T-helper 2 cell treated with Interferon-gamma antibody and Interleukin-4, amounts not matched to agents 100 ng/mL and 5 ng/mL, for 36 hours (primary cell): ENCODE measurements at regions not wholly inside any gene's neighbourhood (a gene's known extent, or its start where the extent isn't known, plus 50 kb on each side); places are given as distances from the start of the nearest gene placed in this dataset.

ENCODE experiments used
- intact Hi-C: fragments of 100-400 bp; cut with micrococcal nuclease; formaldehyde crosslinking; loops from one replicate; pipeline ENCODE4 v1.15.1; 2023

DNA sequence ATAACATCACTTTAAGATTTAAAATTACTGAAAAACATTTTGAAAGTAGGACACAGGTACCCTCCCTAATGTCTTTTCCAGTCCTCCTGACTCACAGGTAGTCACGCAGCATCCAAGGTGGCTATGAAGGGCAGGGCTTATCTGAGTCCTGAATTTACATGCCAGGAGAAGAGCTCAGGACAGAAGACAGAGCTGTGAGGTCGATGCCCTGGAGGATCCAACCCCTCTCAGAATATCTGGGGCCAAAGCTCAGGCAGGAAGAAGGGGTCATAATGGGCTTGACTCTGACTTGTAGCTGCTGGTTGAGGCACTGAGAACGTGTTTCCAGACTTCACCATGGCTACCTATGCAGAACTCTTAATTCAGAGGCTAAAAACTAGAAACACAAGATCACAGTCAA lies 177.5 kb downstream of the AASDH start:
- intact Hi-C loops, result no loop called here

DNA sequence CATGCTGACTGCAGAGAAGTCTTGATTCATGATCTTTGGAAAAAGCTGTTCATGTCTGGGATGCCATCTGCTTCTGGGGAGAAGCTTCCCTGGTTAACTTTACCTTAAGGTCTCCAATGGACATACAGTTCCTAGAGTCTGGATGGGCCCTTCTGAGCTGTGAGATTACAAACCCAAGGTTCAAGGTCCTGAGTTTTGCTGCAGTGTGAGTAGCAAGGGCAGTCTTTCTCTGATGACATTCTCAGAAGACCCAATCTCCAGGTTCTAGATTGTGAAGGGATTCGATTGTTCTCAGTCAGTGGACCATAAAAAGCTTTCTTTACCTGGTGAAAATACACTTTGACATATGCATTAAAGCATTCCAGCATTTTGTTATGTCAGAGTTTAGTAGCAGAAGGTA lies 179.2 kb downstream of the AASDH start:
- intact Hi-C loops, result no loop called here

DNA sequence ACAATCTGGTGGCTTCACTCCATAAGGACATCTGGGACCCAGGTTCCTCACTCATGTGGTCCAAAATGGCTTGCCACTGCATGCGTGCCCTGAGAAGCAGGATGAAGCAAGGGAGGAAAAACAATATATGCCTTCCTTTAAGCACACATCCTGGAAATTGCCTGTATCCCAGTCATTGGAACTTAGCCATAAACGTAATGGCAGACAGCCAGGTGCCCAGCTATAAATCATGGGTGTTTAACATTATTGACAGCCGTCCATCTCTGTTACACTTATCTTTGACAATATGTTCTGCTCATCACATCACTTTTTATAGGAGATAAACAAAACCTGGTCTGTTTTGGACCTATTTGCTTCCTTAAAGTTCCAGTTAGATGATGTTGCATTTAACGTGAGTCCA lies 181.0 kb downstream of the AASDH start:
- intact Hi-C loops, result no loop called here

DNA sequence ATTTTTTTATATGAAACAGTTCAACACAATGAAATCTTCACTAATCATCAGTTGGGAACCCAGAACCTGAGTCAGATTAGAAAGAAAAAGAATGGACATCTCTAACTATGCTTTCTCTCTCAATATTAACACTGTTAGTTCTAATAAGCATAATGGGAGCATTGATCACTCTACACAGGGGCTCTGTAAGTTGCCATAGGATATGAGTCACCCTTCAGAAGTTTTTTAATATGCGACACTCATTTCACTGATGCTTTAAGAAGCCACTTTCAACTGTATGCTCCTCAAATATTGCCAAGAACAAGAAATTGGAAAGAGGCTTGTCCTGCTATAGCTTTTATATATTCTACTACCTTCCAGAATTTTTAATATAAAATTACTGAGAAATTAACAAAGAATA lies 187.0 kb downstream of the AASDH start:
- intact Hi-C loops, result no loop called here

DNA sequence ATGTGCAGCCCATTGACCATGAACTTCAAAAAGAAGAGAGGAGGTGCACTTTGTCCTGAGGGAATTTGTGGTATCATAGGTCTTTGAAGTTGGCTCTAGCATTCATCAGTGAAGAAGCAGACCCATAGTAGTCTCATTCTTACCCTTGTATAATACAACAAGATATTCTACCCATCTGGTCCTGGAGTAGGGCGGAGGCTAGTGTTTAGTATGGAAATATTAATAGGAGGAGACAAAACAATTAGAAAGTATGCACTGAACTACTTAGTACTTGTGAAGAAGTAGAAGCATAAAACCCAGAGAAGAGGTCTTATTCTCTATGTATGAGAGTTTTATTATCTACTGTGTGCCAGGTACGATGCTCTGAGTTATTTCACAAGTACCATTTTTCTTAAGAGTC lies 189.0 kb downstream of the AASDH start:
- intact Hi-C loops, result no loop called here

DNA sequence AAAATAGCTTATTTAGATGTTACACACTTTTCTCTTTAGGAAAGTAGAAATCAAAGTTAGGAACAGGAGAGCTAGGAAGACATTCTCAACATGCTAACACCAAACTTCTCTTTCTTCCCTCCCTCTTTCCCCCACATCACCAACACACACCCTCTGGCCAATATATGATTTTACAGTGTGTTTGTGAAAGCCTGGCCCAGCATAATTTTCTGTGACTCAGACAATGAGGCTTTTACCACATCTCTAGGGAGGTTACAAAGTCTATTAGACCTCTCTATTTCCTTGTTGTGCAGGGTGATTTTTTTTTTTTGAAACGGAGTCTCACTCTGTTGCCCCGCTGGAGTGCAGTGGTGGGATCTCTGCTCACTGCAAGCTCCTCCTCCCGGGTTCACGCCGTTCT lies 189.9 kb downstream of the AASDH start:
- intact Hi-C loops, result no loop called here

DNA sequence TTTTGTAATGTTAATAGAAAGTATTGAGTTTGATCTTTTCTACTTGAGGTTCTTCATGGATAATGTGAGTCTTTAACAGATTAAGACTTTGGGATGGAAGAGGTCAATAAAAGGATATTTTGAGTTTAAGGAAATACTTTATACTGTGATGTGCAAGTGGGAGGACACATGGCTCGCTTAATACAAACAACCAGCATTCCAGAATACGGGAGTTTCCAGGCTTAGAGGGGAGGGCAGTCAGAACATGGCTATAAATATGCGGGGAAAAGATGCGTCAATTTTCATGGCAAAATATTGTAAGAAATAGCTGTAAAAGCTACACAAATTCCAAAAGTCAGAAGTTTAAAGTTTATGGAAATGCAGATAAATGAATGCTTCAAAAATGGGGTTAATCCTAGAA lies 192.3 kb downstream of the AASDH start:
- intact Hi-C loops, result no loop called here

DNA sequence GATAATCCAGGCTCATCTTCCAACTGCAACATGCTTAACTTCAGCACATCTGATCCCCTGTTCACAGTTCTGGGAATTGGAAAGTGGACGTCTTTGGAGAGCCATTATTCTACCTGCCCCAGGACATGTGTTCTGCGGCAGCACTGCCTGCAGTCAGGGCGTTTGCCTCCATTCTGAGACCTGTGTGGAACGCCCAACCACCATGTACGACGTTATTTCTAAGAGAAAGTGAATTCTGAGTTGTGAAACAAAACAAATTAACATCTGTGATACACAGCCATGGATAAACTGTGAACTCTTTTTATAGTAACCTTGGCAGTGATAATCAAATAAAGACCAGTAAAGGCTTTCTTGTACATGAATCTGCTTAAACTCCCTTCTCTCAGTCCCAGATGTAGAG lies 195.8 kb downstream of the AASDH start:
- intact Hi-C loops, result no loop called here

DNA sequence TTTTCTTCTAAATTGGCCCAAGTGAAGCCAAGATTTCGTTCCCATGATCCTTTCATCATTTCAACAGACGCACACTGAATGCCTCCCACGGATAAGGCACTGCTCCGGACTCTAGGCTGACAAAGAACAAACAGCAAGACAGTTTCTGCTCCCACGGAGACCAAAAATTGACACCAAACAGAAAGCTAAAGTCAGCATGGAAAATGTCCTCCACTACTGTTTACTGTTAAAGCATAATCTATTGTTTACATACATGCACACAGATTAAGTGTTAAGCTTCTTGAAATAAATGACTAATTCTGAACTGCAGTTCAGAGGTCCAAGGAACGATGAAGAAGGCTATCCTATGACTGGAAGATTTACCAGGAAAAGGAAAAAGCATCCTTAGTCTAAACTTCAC lies 199.6 kb downstream of the AASDH start:
- intact Hi-C loops, result no loop called here

DNA sequence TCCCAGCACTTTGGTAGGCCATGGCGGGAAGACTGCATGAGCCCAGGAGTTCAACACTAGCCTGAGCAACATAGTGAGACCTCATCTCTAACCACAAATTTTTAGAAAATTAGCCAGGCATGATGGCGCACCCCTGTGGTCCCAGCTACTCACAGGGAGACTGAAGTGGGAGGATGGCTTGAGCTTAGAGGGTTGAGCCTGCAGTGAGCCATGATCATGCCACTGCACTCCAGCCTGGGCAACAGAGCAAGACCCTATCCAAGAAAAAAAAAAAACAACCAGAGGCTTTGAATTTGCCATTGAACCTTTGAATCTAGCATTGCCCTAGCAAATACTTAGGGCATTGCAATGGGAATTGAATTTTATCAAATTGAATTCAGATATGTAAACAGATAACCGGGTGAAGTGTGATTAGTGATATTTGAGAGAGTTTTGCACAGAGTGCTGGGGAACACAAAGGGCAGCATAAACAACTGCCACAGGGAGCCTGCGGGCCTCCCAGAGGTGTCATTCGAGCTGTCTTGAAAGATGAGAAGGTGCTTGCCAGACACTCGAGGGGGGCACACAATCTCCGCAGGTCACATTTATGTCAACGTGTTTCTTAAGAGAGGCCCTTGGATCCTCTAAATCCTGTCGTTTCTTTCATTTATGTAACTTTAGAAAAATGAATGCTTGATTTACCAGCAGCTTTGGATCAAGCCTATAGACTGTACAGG lies 200.3 kb downstream of the AASDH start:
- intact Hi-C loops, result no loop called here

DNA sequence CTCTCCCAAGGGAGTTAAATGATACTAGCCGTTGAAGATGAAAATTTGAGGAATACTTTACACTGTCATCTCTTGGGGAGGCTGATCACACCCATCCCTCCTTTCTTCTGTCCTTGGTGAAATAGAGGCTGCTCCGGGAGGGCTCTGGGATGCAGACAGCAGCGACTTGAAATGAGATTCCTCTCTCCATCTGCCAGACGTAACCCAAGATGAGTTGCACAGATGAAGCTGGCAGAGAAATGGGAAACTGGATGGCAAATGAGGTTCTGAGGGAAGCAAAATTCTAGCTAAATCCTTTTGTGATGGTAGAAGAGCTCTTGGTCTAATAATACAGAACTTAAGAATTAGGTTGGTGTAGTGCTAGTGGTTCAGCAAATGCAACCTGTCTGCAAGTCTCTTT lies 201.4 kb downstream of the AASDH start:
- intact Hi-C loops, result no loop called here

DNA sequence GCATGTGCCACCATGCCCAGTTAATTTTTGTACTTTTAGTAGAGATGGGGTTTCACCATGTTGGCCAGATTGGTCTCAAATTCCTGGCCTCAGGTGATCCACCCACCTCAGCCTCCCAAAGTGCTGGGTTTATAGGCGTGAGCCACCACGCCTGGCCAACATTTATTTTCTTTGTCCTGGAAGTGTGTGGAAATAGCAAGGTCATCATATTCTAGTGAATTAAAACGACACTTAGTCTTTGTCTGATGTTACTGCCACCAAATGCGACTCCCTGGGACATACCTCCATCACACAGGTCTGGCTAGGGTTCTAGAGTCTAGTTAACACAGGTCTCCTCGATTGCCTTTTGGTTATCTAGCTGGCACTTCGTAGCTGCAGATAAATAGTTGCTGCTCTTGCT lies 203.1 kb downstream of the AASDH start:
- intact Hi-C loops, result no loop called here

DNA sequence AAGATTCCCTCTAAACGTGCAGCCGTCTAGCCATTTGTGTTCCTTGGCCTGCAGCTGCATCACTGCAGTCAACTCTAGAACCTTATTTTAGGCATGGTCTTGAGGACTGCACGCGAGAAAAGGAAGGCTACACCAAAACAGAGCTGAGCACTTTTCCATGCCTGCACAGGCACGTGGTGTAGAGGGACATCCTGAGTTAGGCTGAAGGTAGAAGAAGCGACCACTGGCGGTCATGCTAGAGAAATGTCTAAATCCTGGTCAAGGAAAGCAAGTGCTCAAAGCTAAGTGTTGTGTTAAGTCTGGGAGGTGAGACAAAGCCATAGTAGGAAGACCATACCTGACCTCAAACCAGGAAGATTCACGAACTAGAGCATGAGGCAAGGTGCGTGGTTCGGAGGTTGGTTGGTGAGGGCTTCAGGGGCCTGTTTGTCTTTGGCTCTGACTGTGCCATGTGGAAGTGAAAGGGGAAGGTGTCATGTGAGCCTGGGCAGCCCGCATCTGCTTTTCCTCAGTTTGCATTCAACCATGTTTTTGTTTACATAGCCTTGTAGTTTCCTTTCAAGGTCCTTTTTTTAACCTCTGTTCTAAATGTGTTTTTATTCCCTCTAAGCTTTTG lies 203.8 kb downstream of the AASDH start:
- intact Hi-C loops, result no loop called here

DNA sequence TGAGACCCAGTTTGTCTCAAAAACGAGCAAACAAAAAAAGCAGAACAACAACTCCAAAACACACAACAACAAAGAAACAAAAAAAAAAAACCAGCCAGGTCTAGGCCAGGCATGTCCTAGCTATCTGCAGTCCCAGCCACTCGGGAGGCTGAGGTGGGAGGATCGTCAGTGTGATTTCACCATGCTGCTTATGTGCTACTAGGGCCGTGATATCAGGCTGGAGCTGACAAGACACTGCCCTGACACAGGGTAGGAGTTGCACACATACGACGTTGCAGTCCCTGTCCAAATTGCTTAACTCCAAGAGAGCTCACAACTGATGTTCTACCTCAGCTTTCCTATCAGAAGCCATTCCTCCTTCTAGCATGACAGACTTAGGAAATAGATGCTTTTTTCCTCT lies 204.9 kb downstream of the AASDH start:
- intact Hi-C loops, result no loop called here

DNA sequence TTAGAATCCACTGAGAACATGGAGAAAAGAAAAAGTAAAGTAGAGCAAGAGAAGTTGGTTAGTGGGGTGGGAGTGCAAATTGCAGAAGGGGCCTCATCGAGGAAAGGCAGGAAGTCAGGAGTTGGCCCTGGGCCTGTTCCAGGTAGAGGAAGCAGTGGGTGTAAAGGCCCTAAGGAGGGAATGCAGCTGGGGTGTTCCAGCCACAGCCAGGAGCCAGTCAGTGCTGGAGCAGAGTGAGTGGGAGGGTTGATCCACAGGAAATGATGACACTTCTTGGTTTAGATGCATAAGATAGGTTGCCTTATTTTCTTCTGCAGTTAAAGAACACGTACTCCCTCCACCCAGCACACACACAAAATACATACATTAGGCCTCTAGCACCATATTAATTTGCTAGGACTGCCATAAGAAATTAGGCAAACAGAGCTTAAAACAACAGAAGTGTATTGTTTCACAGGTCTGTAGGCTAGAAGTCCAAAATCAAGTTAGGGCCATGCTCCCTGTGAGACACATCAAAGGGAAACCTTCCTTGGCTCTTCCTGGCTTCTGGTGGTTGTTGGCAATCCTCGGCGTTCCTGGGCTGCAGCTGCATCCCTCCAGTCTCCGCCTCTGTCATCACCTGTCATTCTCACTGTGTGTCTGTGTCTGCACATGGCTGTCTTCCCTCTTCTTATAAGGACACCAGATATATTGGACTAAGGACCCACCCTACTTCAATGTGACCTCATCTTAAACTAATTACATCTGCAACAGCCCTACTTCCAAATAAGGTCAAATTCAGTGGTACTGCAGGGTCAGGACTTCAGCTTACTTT lies 205.9 kb downstream of the AASDH start:
- intact Hi-C loops, result no loop called here

DNA sequence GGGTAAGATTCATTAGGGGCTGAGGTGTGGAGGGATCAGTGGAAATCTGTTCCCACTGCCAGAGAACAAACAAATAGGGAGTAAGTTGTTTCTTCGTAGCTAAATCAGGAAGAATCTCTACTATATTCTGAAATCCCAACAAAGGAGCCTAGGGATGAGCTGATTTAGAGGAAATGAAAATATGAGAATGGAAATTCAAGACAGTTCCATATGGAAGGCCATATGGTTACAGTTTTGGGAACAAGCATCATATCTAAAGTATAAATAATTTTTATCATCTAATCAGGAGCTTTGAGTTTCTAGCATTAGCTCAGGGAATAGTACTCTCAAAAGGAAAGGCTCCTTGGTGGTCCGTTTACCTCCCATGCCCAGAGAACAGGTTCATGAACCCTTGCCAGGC lies 218.2 kb downstream of the AASDH start:
- intact Hi-C loops, result no loop called here

DNA sequence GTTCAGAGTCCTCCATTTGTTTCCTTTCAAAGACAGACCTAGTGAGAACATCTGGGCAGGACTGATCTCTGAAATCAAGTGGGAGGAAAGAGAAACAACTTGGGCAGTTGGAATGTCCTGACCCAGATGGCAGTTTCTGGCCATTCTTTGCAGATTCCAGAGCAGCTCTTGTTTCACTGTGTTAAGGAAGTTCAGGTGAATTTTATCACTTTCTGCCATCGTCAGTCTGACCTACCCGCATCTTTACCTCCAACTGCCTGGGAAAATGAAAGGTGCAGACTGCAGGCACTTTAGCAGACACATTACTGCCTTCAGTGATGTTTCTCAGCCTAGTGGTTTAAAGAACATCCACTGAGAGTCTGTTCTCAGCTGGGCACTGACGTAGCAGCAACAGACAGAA lies 216.2 kb downstream of the CEP135 start:
- intact Hi-C loops, result no loop called here

DNA sequence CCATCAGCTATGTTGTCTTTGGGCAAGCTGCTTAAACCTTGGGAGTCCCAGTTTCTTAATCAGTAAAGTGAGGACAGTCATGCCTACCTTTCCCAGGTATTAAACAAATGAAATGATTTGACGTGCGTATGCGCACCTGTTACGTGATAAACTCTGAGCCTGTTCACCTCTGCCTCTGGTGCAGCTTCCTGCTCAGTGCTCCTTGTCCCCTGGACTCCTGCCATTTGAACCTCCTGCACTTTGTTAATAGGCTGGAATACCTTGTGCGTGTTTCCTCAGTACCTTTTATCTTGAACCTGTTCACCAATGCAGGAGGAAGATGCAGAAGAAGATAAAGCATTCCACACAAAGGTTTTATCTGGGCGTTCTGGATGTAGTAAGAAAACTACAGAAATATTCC lies 211.9 kb downstream of the CEP135 start:
- intact Hi-C loops, result no loop called here

DNA sequence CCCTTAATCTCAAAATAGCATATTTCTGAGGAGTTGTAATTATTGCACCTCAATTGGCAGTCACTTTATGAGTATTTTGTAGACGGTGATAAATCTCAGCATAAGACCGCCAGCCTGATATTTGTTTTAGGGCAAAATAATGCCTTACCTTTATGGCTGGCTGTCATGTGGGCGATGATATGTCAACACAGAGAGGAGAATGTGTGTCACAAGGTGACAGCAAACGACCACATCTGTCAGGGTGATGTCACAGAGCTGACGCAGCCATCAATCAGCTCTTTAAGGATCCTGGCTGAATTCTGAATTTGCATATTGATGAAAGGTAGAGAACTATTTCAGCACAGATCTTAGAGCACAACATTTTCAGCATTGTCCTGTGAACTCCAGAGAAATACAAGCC lies 209.7 kb downstream of the CEP135 start:
- intact Hi-C loops, result loop anchor here (5.0 kb wide), 1 partner anchor 569 kb away; no protein-coding TSS in a partner anchor

DNA sequence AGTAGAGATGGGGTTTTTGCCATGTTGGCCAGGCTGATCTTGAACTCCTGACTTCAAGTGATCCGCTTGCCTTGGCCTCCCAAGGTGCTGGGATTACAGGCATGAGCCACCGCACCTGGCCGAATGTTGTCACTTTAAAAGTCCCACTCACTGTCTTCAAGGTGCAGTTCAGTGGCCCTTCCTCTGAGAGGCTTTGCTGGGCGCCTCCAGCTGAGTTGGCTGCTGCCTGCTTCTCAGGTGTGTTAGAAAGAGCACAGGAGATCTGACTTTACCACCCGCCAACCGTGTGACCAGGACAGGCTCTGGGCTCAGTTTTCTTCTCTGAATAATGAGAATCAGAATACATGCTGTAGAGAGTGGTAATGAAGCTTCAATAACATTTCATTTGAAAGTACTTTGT lies 207.4 kb downstream of the CEP135 start:
- intact Hi-C loops, result loop anchor here (5.0 kb wide), 1 partner anchor 571 kb away; no protein-coding TSS in a partner anchor

DNA sequence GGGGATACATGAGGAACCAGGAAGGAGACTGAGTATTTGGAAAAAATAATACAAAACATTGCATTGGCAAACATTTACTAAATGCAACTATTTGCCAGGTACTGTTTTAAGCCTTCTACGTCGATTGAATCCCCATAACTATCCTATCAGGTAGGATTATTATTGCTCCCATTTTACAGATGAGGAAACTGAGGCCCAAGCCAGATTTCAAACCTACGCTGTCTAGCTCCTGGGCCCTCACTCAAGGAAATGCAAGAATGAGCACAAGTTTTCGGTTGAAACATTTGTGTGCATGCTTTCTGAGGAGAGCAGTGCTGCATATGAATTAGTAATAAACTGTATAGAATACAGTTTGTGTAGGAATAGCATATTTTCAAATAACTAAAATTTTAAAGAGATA lies 206.7 kb downstream of the CEP135 start:
- intact Hi-C loops, result loop anchor here (5.0 kb wide), 1 partner anchor 572 kb away; no protein-coding TSS in a partner anchor

DNA sequence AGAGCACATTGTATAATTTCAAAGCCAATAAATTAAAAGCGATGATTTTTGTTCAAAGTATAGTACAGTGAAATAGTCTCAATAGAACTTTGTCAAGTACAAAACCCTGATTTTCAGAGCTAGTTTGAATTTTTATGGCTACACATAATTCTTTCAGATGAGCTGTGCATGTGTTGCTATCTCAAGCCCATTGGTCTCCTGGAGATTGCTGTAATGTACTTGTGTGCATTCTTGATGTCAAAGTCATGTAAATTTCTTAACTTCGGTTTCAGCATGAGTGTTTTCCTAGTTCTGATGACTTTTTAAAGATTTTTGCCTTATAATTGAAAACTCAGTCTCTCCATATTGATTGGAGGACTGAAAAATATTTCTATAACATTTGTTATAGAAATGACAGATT lies 200.8 kb downstream of the CEP135 start:
- intact Hi-C loops, result no loop called here
